OCI-LY1 (cell line): ENCODE measurements at regions not wholly inside any gene's neighbourhood (a gene's known extent, or its start where the extent isn't known, plus 50 kb on each side); places are given as distances from the start of the nearest gene placed in this dataset.

Source experiments
- CTCF ChIP-seq: fragments of 200-600 bp; sonication (generic), shearing (Covaris generic); IDR thresholded peaks from 2 replicates; pipeline ENCODE4 v1.5.1; 2017; ENCODE audit warnings: mild to moderate bottlenecking, antibody characterized with exemption, low read length, moderate library complexity, mixed read lengths
- EZH2 ChIP-seq: fragments of 200-600 bp; sonication (generic), shearing (Covaris generic); IDR thresholded peaks from 2 replicates; pipeline ENCODE4 v1.8.0; 2017; ENCODE audit warnings: borderline replicate concordance, mixed run types, mild to moderate bottlenecking, antibody characterized with exemption, low read length, moderate library complexity, mixed read lengths

- no peak for TF ChIP-seq CTCF
- TF ChIP-seq EZH2 = no peak
Observed at GRCh38 chr3:150070271-150070670, 99.6 kb upstream of the PFN2 start.
